ENCODE measurements at regions not wholly inside any gene's neighbourhood (a gene's known extent, or its start where the extent isn't known, plus 50 kb on each side); places are given as distances from the start of the nearest gene placed in this dataset.
"Not testable (repeated sequence)": the region's sequence is repeated elsewhere in the genome, so short reads cannot be mapped to it uniquely, and the experiment has no call there.

- DNase-seq, result not testable (repeated sequence)
These were observed 253.7 kb downstream of the SPATA31A6 start for GRCh38 chr9:42437057-42437759.

DNA sequence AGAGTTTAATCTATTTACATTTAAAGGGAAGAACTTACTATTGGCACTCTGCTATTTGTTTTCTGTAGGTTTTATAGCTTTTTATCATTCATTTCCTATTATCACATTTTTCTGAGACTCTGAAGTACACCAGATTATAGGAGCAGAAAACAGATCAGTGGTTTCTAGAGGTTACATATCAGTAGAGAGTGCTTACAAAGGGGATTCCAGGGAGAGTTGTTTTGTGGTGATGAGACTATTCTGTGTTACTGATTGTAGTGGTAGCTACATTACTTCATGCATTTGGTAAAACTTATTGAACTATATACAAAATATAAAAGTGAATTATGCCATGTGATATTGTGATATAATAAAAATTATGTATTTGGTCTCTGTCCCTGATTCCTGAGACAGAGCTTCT is 259.2 kb downstream of the SPATA31A6 start:
- not testable (repeated sequence) for DNase-seq

- DNase-seq, result not testable (repeated sequence)
These were observed 260.0 kb downstream of the SPATA31A6 start for GRCh38 chr9:42443414-42443813.

- DNase-seq, result not testable (repeated sequence)
These were observed 278.0 kb downstream of the SPATA31A6 start for GRCh38 chr9:42461436-42461835.

DNA sequence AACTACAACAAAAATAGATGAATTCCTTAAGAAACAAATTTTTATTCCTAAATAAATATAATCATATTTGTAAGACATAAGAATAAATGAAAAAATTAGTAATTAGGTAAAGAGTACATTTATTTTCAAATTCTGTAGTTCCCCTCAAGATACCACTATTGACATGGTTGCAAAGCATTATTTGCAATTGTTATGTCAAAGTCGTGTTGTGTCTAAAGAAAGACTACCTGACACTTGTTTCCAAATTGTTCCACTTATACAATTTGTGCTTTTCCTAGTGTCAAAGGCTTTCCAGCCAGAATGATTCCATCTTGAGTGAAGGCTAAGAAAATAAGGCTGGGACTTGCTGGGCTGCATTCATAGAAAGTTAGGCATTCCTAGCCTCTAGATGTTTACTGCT is 278.4 kb downstream of the SPATA31A6 start:
- not testable (repeated sequence) for DNase-seq

- not testable (repeated sequence) for DNase-seq
These were observed 280.5 kb downstream of the SPATA31A6 start for GRCh38 chr9:42463981-42464380.

DNA sequence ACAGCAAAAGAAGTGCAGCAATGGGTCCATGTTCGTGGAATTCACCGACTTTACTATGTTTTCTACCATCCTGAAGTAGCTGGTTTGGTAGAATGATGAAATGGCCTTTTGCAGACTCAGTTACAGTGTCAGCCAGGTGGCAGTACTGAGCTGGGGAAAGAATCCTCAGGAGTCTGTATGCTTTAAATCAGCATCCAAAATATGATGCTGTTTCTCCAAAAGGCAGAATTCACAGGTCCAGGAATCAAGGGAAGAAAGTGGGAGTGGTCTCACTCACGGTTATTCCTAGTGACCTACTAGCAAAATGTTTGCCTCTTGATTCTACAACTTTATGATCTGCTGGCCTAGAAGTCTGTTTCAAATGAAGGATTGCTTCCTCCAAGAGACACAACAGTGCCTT is 287.1 kb downstream of the SPATA31A6 start:
- DNase-seq, result not testable (repeated sequence)

DNA sequence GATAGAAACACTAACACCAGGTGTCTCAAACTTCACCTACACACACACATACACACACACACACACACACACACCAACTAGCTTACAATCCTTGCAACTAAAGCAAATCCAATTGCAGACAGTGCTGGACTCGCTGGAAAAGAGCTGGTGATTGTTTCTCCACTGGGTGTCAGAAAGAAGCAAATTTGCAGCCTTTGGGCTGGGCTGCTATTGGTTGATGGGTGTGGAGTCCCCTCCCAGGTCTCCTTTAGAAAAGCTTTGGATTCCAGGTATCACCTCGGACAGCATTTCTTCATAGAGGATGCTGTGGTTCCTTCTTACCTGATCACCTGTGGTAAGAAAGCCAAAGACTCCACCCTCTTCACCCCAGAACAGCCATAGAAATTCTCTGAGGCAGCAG is 307.5 kb downstream of the SPATA31A6 start:
- DNase-seq, result not testable (repeated sequence)

- DNase-seq, result not testable (repeated sequence)
These were observed 319.3 kb downstream of the SPATA31A6 start for GRCh38 chr9:42502620-42503264.

DNA sequence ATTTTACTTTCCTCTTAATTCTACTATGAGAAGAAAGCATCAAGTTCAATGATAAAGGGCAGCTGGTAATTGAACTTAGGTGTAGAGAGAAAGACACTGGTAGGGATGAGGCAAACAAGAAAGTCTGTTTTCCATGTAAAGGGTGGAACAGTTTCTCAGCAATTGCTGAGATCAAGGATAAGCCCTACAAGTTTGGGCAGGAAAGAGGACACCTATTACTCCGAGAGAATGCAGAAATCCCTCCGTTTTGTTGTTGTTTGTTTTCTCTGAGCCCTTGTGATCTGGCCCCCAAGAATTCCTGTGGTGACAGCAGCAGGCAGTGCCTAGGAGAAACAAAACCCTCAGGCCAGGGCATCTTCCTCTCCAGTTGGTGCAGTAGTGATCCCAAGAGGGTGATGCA is 324.7 kb downstream of the SPATA31A6 start:
- not testable (repeated sequence) for DNase-seq

DNA sequence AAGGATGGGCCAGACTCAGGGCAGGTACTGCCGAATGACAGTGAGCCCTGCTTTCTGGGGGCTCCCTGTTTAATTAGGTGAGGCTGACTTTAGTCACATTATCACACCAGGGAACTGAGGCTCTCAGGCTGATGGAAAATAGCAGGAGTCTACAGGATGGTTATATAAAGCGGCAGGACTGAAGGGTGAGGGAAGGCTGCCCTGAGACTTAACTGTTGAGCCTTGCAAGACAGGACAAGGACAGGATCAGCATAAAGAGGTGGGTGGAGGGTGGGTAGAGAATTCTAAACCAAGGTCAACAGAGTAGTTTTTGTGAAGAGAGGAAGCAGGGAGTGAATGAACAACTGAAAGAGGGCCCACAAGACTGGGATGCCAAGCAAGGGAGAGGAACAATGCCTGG is 330.1 kb downstream of the SPATA31A6 start:
- not testable (repeated sequence) for DNase-seq

DNA sequence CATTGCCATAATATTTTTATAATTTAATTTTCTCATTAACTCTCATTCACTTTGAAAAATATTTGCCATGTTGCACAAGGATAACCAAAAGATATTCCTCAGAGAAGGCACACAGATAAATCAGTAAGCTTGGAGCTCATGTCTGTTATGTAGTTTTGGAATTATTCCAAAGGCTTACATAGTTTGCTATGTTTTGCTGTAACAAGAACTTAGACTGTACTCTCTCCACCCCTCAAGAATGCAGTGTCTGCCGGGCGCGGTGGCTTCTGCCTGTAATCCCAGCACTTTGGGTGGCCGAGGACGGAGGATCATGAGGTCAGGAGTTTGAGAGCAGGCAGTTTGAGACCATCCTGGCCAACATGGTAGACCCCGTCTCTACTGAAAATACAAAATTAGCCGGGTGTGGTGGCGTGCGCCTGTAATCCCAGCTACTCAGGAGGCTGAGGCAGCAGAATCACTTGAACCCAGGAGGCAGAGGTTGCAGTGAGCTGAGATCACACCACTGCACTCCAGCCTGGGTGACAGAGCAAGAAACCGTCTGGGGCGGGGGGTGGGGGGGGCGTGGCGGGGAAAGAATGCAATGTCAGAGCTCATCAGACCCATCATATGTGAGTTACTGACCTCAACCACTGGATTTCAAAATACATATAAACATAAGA is 351.0 kb downstream of the SPATA31A6 start:
- DNase-seq, result not testable (repeated sequence)

DNA sequence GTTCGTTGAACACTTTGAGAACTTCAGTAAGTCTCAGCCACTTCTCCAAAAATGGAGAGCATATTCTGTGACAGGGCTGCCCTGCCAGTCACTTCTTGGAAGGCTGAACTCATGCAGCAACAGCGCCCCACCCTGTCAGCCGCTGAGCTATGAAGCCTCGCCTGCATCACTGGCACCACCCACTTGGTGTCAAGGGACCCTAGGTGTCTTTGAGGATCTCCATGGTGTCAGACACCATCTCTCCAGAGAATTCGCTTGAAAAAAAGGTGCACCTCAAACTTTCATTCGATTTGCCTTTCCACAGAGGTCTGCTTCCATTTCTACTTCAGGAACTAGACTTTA is 351.5 kb downstream of the SPATA31A6 start:
- peak; percentile 9 for DNase-seq

DNA sequence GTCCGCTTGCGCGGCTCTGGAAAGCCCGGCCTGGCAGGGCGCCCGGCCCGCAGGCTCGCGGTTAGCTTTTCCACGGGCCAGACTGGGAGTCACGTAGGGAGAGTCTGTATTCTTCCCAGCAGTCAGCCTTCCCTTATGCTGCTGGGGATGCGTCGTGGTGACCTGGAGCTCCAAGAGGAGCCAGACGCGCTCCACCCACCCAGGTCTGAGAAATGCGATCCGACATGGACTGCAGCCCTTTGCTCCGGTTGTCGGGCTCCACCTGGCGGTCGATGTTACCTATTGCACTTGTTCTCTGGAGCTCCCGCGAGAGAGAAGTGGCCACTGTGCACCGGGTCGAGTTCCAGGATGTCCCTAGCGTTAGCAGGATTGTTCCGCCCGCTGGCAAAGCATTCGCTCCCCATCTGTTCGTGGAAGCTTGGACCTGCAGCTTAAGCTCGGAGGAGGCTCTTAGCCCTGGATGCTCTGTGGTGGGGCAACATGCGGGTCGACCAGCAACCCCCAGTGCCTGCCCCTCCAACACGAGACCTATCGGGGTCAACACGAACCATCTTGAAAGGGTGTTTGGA is 367.4 kb downstream of the SPATA31A6 start:
- DNase-seq, result not testable (repeated sequence)

DNA sequence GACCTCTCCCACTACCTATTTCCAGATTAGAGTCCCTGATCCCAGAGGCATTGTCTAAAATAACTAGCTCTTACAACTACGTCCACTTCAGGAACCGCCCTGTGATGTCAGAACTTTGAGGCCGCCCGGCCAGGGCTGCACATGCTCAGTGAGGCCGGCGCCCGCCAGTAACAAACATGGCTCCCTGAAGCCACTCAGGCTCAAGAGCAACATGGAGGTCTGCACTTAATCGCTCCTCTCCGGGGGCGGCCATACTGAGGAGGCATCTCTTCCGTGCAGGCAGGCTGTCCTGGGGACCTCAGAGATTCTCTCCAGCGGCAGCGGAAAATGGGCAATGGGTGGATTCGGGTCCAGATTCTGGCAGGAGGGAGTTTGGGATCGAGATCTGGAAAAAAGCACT is 385.1 kb downstream of the SPATA31A6 start:
- DNase-seq, result not testable (repeated sequence)

- DNase-seq, result not testable (repeated sequence)
These were observed 385.6 kb downstream of the SPATA31A6 start for GRCh38 chr9:42568942-42569556.

GRCh38 chr9:42577851-42578250 is 394.4 kb downstream of the SPATA31A6 start:
- DNase-seq, result not testable (repeated sequence)

Measured in hematopoietic multipotent progenitor cell treated with erythropoietin and hydrocortisone succinate and interleukin-3 and kit ligand, for 4 days (in vitro differentiated cells).